ENCODE measurements at regions not wholly inside any gene's neighbourhood (a gene's known extent, or its start where the extent isn't known, plus 50 kb on each side); places are given as distances from the start of the nearest gene placed in this dataset.

GRCh38 chr6:11918739-11919605, 93.1 kb upstream of the HIVEP1 start:
- TF ChIP-seq CTCF (conservative IDR thresholded peaks at IDR 0.05; ENCODE audit: low read length) = no peak
- TF ChIP-seq EZH2phosphoT487 (IDR thresholded peaks at IDR 0.05; ENCODE audit: borderline replicate concordance, low read depth, low read length) = no peak

All from OCI-LY7 (cell line).